Activated CD8-positive, alpha-beta memory T cell treated with anti-CD3 and anti-CD28 coated beads, Interleukin-2, amount 50 U/mL, for 48 hours (primary cell): ENCODE measurements at regions not wholly inside any gene's neighbourhood (a gene's known extent, or its start where the extent isn't known, plus 50 kb on each side); places are given as distances from the start of the nearest gene placed in this dataset.
"Not testable (repeated sequence)": the region's sequence is repeated elsewhere in the genome, so short reads cannot be mapped to it uniquely, and the experiment has no call there.

Experiments
- DNase-seq: peaks from one replicate; pipeline ENCODE4 v3.0.0-alpha.2; 2020

- DNase-seq, result not testable (repeated sequence)
These were observed 803.6 kb upstream of the ID2 start for GRCh38 chr2:7878266-7878665.

DNA sequence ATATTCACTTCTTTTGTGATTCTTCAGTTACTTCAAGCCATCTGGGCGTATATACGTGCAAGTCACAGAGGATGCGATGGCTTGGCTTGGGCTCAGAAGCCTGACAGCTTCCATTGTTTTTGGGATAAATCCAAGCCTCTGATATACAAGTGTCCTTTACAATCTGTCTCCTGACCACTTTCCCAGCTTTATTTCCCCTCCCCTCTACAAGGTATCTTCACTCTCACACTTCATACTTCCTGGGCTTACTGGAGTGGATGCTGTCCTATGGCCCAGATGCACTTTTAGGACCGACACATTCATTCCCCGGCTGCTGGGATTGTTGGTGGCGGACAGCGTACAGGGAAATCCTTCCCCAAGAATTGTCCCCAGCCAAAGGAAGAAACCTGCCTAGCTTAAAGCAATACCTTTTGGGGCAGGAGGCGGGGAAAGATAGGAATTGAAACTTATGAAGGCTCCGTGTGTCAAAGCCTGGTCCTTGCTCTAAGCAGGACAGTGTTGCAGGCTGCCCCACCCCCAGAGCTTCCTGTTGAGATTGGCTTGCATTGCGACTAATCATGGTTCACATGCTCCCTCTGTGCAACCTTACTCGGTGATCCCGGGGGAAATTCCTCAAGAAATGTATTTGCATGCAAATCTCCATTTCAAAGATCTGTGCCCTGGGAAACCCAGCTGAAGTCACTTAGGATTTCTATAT, 802.9 kb upstream of the ID2 start:
- DNase-seq, result no peak

- DNase-seq, result no peak
These were observed 802.4 kb upstream of the ID2 start for GRCh38 chr2:7879483-7879835.

DNA sequence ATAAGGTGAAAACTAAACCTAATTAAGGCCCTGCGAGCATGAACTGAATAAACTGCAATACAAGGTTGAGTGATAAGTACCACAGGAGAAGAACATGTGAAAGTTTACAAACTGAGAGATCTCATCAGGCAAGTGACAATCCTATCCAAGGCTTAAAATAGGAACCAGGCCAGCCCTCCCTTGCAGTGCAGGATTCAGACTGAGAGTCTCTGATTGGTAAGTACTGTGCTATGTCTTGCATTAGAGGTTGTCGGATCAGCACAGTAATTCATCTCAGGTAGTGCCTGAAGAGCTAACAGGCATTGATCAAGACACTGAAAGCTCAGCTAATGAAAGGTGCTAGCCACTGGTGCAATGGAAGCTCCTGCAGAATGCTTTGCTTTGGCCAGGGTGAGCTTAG, 801.7 kb upstream of the ID2 start:
- DNase-seq, result no peak

DNA sequence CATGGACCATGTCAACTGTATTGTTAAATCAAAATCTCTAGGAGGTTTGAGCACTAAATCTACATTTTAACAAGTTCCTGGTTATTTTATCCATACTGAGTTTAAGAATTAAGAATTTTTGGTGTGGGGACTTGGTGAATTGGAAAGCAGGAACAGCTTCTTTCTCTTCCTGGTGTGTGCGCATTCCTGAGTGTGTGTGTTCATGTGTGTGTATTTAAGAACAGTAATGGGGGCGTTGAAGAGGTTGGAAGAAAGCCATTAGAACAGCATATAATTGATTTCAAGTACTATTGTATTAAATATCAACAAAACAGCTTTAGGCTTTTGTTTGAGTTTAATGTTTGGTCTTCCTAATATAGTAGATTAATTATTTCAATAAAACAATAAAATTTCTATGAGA, 801.3 kb upstream of the ID2 start:
- no peak for DNase-seq

DNA sequence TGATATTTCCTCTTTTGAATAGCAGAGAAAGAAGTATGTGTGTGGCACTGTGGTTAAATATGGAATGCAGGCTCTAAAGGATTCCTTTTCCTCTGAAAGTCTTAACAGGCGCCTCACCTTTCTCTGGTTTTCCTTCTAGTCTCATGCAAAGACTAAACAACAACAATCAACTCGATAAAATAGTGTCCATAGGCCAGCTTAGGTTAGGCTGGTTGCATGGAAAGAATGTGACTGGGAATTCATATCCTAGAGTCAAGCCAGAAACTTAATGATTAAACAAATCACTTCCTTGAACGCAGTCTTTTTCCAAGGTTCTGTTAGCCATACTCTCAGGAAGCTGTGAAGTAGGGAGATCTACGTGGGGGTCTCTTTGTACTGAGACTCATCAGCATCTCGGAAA, 800.8 kb upstream of the ID2 start:
- DNase-seq, result no peak

DNA sequence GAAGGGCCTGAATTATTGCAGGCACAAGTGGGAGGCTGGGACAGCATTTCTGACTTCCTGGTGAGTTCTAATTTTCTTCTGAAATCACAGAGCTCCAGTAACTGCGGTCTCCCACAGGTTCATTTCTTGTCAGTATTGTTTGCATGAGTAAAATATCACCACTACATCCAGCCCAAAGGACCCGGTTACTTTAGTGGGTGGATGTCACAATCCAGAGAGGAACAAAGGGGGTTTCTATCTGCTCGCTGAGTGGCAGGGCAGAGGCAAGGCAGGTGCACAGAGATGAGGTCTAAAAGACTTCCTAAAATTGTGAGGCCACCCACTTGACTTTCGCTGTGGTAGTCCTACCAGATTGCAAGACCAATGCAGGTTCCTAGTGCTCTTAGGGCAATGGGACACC, 800.4 kb upstream of the ID2 start:
- DNase-seq, result no peak

DNA sequence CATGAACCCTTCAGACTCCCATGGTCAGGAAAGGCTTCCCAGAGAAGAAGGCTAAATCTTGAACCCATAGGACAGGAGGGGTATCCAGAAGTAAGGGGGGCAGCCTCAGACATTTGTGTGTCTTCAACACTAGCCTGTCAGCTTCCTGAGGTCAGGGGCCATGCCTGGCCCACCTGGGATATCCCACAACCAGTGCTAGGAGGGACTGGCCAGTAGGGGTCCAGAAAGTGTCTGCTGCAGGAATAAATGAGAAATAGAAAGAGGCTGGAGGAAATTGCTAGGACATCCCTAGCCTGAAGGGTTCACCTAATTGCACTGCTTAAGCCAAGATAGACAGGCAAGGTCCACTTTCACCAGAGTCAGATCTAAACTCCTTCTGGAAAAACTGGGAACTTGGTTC, 799.6 kb upstream of the ID2 start:
- no peak for DNase-seq

GRCh38 chr2:7884338-7884737, 797.5 kb upstream of the ID2 start:
- DNase-seq, result no peak

DNA sequence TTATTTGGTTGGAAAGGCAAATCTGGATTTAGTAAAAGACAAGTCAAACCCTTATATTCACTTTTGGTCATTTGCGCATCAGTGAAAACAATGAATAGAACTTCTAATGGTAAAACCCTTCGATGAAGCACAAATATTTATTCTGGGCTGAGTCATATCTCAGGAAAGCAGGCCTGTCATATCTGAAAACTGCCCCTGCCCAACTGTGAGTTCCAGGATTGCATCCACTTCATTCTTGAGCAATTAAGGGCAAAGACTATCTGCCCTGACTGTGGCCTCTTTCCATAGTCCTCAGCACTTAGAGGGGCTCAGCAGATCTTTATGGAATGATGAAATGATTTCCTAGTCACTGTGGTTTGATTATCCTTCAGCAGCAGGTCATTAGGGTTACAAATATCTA, 795.2 kb upstream of the ID2 start:
- DNase-seq, result no peak

GRCh38 chr2:7887441-7887840, 794.4 kb upstream of the ID2 start:
- DNase-seq, result no peak

DNA sequence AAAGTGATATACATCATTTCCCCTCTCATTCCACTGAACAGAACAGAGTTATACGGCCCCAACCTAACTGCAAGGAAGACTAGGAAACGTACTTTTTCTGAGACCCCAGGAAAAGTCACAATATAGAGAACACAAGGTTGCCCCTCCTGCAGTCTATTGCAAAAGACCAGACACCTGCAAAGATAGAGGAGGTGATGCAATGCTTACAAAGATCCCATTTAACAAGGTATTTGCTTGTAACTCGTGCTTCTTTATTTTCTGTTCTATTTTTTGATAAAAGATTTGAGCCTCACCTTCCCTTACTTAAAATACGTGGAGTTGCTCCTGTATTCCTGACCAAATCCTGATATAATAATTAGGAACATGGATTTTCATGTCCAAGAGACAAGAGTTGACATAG, 793.0 kb upstream of the ID2 start:
- DNase-seq, result no peak

DNA sequence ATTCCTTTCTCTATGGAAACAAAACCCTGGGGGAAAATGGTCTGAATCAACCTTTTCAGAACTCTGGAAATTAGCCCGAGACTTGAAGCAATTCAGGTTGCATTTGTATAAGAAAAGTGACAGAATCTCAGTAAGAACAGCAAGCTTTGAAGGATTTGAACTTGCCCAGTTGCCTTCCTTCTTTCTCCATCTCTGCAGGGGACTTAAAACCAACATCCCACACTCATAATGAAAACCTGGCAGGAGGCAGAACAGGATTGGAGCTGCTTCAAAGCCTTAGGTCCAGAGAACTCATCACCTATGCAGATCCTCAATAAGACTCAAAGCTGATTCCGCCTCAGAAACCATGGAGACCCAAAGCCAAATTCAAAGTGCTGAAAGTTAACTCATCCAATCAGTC, 790.5 kb upstream of the ID2 start:
- DNase-seq, result no peak

GRCh38 chr2:7895289-7895688, 786.6 kb upstream of the ID2 start:
- DNase-seq, result no peak

DNA sequence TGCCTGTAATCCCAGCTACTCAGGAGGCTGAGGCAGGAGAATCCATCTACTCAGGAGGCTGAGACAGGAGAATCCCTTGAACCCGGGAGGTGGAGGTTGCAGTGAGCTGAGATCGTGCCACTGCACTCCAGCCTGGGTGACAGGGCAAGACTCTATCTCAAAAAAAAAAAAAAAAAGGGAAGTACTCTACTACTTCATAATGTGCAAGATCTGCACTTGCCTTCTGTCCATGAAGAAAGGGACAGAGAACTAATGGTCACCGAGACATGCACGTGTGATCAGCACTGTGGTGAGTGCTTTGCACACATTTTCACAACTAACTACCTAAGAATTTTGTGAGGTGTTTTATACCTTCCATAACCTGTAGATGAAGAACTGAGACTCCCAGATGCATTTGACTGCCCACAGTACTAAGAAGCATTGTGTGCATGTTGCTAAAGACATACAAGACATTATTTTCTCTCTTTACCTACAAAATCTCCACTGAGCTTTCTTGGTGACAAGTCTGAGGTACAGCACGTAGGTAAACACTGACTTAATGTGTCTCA, 784.8 kb upstream of the ID2 start:
- no peak for DNase-seq

GRCh38 chr2:7899241-7899640, 782.6 kb upstream of the ID2 start:
- DNase-seq, result no peak

DNA sequence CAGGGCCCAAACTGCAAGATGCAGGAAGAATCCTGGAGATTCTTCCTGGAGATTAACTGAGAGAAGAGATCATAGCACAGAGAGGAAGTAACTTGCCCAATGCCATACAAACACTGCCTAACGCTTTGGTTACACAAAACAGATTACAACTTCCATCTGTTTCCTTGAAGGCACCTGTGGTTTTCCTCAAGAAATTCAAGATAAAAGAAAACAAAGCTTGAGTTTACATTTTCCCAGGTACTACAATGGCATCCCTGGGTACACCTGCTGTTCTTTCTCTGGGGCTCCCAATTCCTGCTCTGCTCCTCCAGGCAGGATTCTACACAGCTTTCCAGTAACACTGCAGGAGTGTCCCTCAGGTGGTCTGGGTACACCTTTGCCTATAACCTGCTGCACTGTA, 781.9 kb upstream of the ID2 start:
- no peak for DNase-seq

- no peak for DNase-seq
These were observed 781.3 kb upstream of the ID2 start for GRCh38 chr2:7900593-7900992.

DNA sequence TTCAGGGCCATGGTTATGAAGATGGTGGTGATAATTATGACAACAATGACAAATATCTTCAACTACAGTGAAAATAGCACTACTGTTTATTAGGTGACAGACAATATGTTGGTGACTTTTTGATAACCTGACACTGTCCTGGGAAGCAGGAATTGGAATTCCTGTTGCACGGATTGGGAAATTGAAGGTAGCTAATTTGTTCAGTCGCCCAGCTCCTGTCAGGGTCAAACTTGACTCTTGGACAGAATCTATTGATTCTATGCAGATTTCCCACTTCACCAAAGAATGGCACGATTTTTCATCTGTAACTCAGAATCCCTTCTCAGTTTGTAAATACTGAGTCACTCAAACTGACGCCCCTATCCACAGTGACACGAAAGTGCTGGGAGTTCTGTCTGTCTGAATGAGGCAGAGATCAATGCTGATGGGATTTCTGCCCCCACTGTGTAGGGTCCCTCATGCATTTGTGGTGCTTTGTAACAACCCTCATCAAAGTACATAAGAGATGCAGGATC, 779.5 kb upstream of the ID2 start:
- DNase-seq, result no peak

GRCh38 chr2:7904319-7904718, 777.5 kb upstream of the ID2 start:
- no peak for DNase-seq

GRCh38 chr2:7905756-7906155, 776.1 kb upstream of the ID2 start:
- no peak for DNase-seq

- DNase-seq, result no peak
These were observed 775.4 kb upstream of the ID2 start for GRCh38 chr2:7906431-7906830.

DNA sequence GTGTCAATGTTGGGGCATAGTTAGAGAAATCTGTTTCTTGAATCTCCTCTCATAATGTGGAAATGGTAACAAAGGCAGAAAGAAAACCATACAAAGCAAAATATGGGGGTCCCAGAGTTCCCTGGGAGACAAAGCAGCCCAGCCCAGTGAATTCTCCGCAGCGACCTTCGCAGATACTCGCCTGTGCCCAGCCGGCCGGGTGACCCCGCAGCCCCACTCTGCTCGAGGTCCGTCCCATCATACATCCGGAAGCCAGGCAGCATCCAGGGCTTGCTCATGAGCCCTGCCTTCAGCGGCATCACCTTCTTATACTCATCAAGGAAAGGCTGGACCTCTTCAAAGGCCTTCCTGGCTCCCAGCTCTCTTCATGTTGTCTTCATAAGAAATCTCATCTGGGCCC, 774.8 kb upstream of the ID2 start:
- DNase-seq, result no peak

DNA sequence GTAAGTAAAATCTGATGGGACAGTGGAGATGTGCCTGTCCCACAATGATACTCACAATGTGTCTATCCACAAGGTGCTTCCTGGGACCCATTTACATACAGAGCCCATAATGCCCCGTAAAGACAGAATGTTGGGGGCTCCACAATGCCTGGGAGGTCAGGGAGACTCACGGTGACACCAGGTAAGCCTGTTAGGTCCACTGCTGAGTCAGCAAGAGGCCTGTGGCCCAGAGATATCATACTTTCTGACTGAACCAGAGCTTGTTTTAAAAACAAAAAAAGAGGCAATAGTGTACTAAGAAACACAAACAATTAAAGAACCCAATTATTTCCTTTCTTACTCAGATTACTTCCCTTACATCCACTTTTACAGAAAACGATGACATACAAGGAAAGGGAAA, 771.1 kb upstream of the ID2 start:
- no peak for DNase-seq

GRCh38 chr2:7911196-7911595, 770.7 kb upstream of the ID2 start:
- DNase-seq, result no peak
